GM23248 (cell line): ENCODE measurements at regions not wholly inside any gene's neighbourhood (a gene's known extent, or its start where the extent isn't known, plus 50 kb on each side); places are given as distances from the start of the nearest gene placed in this dataset.

ENCODE experiments used
- EZH2 ChIP-seq: fragments of 200-600 bp; sonication (generic); IDR thresholded peaks from 2 replicates; pipeline ENCODE4 v1.6.1; 2018; ENCODE audit warnings: antibody characterized with exemption, mild to moderate bottlenecking; ENCODE audit not compliant: insufficient read depth, poor library complexity, severe bottlenecking
- EZH2phosphoT487 ChIP-seq: fragments of 200-600 bp; sonication (generic); IDR thresholded peaks from 2 replicates; pipeline ENCODE4 v1.6.1; 2018; ENCODE audit warnings: antibody characterized with exemption, moderate library complexity, mild to moderate bottlenecking, low read depth; ENCODE audit not compliant: insufficient read depth

DNA sequence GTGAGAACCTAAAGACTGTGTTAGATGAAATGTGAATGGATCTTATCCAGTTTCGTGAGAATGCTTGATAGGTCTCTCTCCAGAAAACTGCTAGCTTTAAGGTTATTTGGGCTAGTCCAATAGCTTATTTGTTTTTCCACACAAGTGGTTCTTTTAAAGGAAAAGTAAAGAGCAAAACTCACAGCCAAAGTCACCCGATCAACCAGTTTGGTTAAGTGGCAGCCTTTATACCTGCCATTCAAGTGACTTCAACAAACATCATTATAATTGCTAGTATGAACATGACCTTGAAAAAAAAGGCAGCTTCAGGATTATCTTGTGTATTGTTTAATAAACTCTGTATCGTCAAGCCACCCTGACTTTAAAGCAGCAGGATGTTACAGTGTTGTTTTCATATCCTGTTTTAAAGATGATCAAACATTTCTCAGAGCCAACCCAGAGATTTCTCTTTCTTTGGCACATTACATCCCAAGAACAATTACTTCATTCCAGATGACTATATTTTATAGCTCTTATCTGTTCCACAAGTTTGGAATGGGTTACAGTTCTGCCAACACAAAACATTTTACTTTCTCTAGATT lies 253.4 kb downstream of the EPHA7 start:
- TF ChIP-seq EZH2phosphoT487 (no peak), EZH2 (no peak)
